GM12878 (cell line): ENCODE measurements at regions not wholly inside any gene's neighbourhood (a gene's known extent, or its start where the extent isn't known, plus 50 kb on each side); places are given as distances from the start of the nearest gene placed in this dataset.

ENCODE experiments used
- ATAC-seq: fragments of 200-7000 bp; cut with Tn5 transposase; 3 replicates; pipeline ENCODE4 v1.9.1; 2020; ENCODE audit warnings: mild to moderate bottlenecking, moderate library complexity
- BruUV-seq: library from RNA; stranded (reverse); fragments of 400-500 nt; replicated peaks from 2 replicates; lab custom pipeline; 2021; lab: Mats Ljungman, UMichigan
- CTCF ChIA-PET: fragments of 300-600 bp; sonication (Branson Sonifier 250); formaldehyde crosslinking; extraction: SDS; loops from one replicate; lab custom pipeline; 2021; ENCODE audit warnings: inconsistent platforms; lab: Yijun Ruan, JAX
- POLR2A ChIA-PET: fragments of 350-600 bp; formaldehyde crosslinking; extraction: SDS; loops from one replicate; lab custom pipeline; 2021; ENCODE audit warnings: inconsistent platforms; lab: Charles Lee
- RAD21 ChIA-PET: fragments of 300-600 bp; sonication (Branson Sonifier 250); formaldehyde crosslinking; loops from one replicate; lab custom pipeline; 2023; ENCODE audit warnings: antibody characterized with exemption; ENCODE audit not compliant: unreplicated experiment; lab: Charles Lee
- SMC1A ChIA-PET: fragments of 300-600 bp; sonication (Branson Sonifier 250); formaldehyde crosslinking; loops from one replicate; lab custom pipeline; 2023; ENCODE audit not compliant: unreplicated experiment, uncharacterized antibody; lab: Charles Lee
- DNase-seq: peaks from one replicate; pipeline ENCODE4 v3.0.0-alpha.2; 2011; ENCODE audit warnings: low read depth, low spot score
- FAIRE-seq: peaks from 3 replicates; lab custom pipeline; 2011; peaks lifted over from hg19 to GRCh38; lab: Jason Lieb, UNC
- H2AFZ ChIP-seq: 2 replicates; pipeline ENCODE4 v1.6.0; 2011; ENCODE audit warnings: low read depth, low read length, control low read depth; ENCODE audit not compliant: control insufficient read depth
- H3K27ac ChIP-seq: 2 replicates; pipeline ENCODE4 v1.5.1; 2011; ENCODE audit warnings: control low read depth; ENCODE audit not compliant: control insufficient read depth, insufficient read depth
- H3K27me3 ChIP-seq, 2 experiments: replicated peaks in 1 of 2; 2 replicates each; pipeline versions ENCODE4 v1.6.0 to v1.6.1; 2011; ENCODE audit warnings: low read length in 1 of 2; ENCODE audit not compliant: control insufficient read depth in 2 of 2, insufficient read depth in 2 of 2
- H3K36me3 ChIP-seq, 2 experiments: 2 replicates each; pipeline ENCODE4 v1.5.1; 2011; ENCODE audit warnings: low read length in 1 of 2; ENCODE audit not compliant: control insufficient read depth in 2 of 2, insufficient read depth in 2 of 2
- H3K4me1 ChIP-seq: 2 replicates; pipeline ENCODE4 v1.6.1; 2011; ENCODE audit warnings: mild to moderate bottlenecking, low read length, moderate library complexity, mixed read lengths; ENCODE audit not compliant: control insufficient read depth, insufficient read depth
- H3K4me2 ChIP-seq: 2 replicates; pipeline ENCODE4 v1.6.0; 2011; ENCODE audit warnings: control low read depth; ENCODE audit not compliant: control insufficient read depth, insufficient read depth
- H3K4me3 ChIP-seq: fragments of 200-600 bp; sonication (generic); 2 replicates; pipeline ENCODE4 v1.5.1; 2016
- H3K79me2 ChIP-seq: 2 replicates; pipeline ENCODE4 v1.6.0; 2011; ENCODE audit warnings: low read length; ENCODE audit not compliant: control insufficient read depth, insufficient read depth
- H3K9ac ChIP-seq: 2 replicates; pipeline ENCODE4 v1.8.0; 2011; ENCODE audit warnings: low read length, control low read depth, mixed read lengths; ENCODE audit not compliant: control insufficient read depth, insufficient read depth
- H3K9me3 ChIP-seq: replicated peaks from 3 replicates; pipeline ENCODE4 v1.5.1; 2011; ENCODE audit warnings: mild to moderate bottlenecking, low read length; ENCODE audit not compliant: control insufficient read depth, insufficient read depth
- H4K20me1 ChIP-seq: 2 replicates; pipeline ENCODE4 v1.6.0; 2011; ENCODE audit not compliant: control insufficient read depth, insufficient read depth
- BHLHE40 ChIP-seq, 2 experiments: fragments of 450-650 bp in 1 of 2; IDR thresholded peaks; 2 replicates each; pipeline ENCODE4 v1.6.1; 2011 to 2017; ENCODE audit warnings: low read depth in 2 of 2, borderline replicate concordance in 1 of 2, improper control_type of control experiment in 1 of 2, low read length in 1 of 2, mild to moderate bottlenecking in 1 of 2
- CEBPB ChIP-seq, 2 experiments: fragments of 150-350 bp in 1 of 2; IDR thresholded peaks; 2 replicates each; pipeline ENCODE4 v1.6.1; 2012 to 2014; ENCODE audit warnings: low read depth in 2 of 2, low read length in 2 of 2, borderline replicate concordance in 1 of 2, inconsistent platforms in 1 of 2
- HCFC1 ChIP-seq: fragments of 150-350 bp; IDR thresholded peaks from 2 replicates; pipeline ENCODE4 v1.6.1; 2014; ENCODE audit warnings: low read length
- HDAC6 ChIP-seq: fragments of 200-600 bp; sonication (generic); IDR thresholded peaks from one replicate; pipeline ENCODE4 v1.8.0; 2017; ENCODE audit warnings: antibody characterized with exemption; ENCODE audit not compliant: unreplicated experiment
- LARP7 ChIP-seq: fragments of 450-650 bp; IDR thresholded peaks from 2 replicates; pipeline ENCODE4 v1.6.1; 2017; ENCODE audit warnings: mild to moderate bottlenecking
- NFYB ChIP-seq: IDR thresholded peaks from 2 replicates; pipeline ENCODE4 v1.6.1; 2011; ENCODE audit warnings: low read depth, mild to moderate bottlenecking, low read length, improper control_type of control experiment, moderate library complexity; ENCODE audit not compliant: insufficient read depth
- PAX5 ChIP-seq: IDR thresholded peaks from 2 replicates; pipeline ENCODE4 v1.6.1; 2011; ENCODE audit warnings: low read depth, low read length, borderline replicate concordance
- POU2F2 ChIP-seq: IDR thresholded peaks from 3 replicates; pipeline ENCODE4 v1.6.1; 2011; ENCODE audit warnings: low read depth, mild to moderate bottlenecking, low read length, borderline replicate concordance
- SREBF2 ChIP-seq: IDR thresholded peaks from 2 replicates; pipeline ENCODE4 v1.6.1; 2012; ENCODE audit warnings: mild to moderate bottlenecking, low read length
- STAT1 ChIP-seq: fragments of 450-650 bp; conservative IDR thresholded peaks from 2 replicates; pipeline ENCODE4 v1.6.1; 2014; ENCODE audit warnings: antibody characterized with exemption, mild to moderate bottlenecking
- ZNF274 ChIP-seq: IDR thresholded peaks from one replicate; pipeline ENCODE4 v1.8.0; 2011; ENCODE audit not compliant: insufficient read length, insufficient read depth
- ZNF622 ChIP-seq: fragments of 450-650 bp; IDR thresholded peaks from 2 replicates; pipeline ENCODE4 v1.6.1; 2017; ENCODE audit warnings: mild to moderate bottlenecking, inconsistent platforms
- WGBS: methylation state at CpG from one replicate; pipeline ENCODE4 v1.1.6; 2016; ENCODE audit warnings: low lambda C conversion rate; ENCODE audit not compliant: insufficient replicate concordance, insufficient coverage; ENCODE audit errors: missing lambda C conversion rate; 5-methylcytosine and 5-hydroxymethylcytosine counted together
- in situ Hi-C: fragments of 300-500 bp; cut with MboI; formaldehyde crosslinking; loops from 9 replicates; pipeline ENCODE4 v1.14.3; 2018; ENCODE audit warnings: mixed read lengths
- intact Hi-C: fragments of 100-400 bp; cut with micrococcal nuclease; formaldehyde crosslinking; loops from one replicate; pipeline ENCODE4 v1.14.2; 2022; ENCODE audit not compliant: unreplicated experiment

DNA sequence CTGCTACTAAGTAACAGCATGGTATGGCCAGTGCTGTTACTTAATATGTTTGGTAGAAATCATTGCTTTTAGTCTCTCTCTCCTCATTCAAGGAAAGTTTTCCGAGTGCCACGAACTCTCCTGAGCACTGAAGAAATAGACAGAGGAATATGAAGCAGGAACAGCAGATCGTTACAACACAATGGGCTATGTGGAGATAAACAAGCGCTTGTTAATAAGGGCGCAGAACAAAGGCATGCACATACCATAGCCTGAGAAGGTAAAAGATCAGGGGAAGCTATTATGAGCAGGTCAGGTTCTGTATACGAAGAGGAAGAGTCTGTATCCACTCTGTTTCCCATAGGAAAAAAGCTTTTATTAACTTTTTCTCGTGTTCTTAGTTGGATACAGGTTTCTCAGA is 156.2 kb upstream of the CPNE8 start:
- Histone ChIP-seq H3K4me1 (no peaks in the 10 kb centered on the region), H3K4me3 (no peak overlapping the region), H4K20me1 (no peaks in the 10 kb centered on the region), H3K9ac (no peak overlapping the region), H3K36me3 (no peaks in the 10 kb centered on the region), H3K79me2 (no peaks in the 10 kb centered on the region), H3K27me3 (no peaks in the 10 kb centered on the region), H3K27ac (no peak overlapping the region), H3K9me3 (no peaks in the 10 kb centered on the region), H3K4me2 (no peak overlapping the region), H2AFZ (no peak overlapping the region)
- DNase-seq (no peak), ATAC-seq (no peak), FAIRE-seq (no peak)
- CTCF ChIA-PET = no interaction called here
- intact Hi-C loops (no loop called here), in situ Hi-C loops (no loop called here)
- RAD21 ChIA-PET = no interaction called here
- BruUV-seq = no TSS peak
- SMC1A ChIA-PET = no interaction called here
- 27% methylated on average over 7 of the region's 7 CpGs for WGBS
- no peak for TF ChIP-seq POU2F2
- TF ChIP-seq ZNF274 = no peak
- no peak for TF ChIP-seq ZNF622
- TF ChIP-seq HDAC6 = no peak
- no peak for TF ChIP-seq BHLHE40 (IDR thresholded peaks at IDR 0.05; ENCODE audit: borderline replicate concordance in 1 of 2, low read depth in 2 of 2, low read length in 1 of 2)
- no peak for TF ChIP-seq NFYB
- TF ChIP-seq STAT1 = no peak
- TF ChIP-seq HCFC1 = no peak
- no peak for TF ChIP-seq LARP7
- TF ChIP-seq SREBF2 = no peak
- no peak for TF ChIP-seq PAX5
- TF ChIP-seq CEBPB (IDR thresholded peaks at IDR 0.05; ENCODE audit: borderline replicate concordance in 1 of 2, low read depth in 2 of 2, low read length in 2 of 2) = no peak
- POLR2A ChIA-PET = no interaction called here
